SH-SY5Y (cell line): ENCODE measurements at regions not wholly inside any gene's neighbourhood (a gene's known extent, or its start where the extent isn't known, plus 50 kb on each side); places are given as distances from the start of the nearest gene placed in this dataset.

Experiments
- GATA2 ChIP-seq: IDR thresholded peaks from 2 replicates; pipeline ENCODE4 v1.6.1; 2011; ENCODE audit warnings: mild to moderate bottlenecking, low read depth, low read length
- GATA3 ChIP-seq: IDR thresholded peaks from 2 replicates; pipeline ENCODE4 v1.6.1; 2011; ENCODE audit warnings: low read depth, mild to moderate bottlenecking, low read length, moderate library complexity

DNA sequence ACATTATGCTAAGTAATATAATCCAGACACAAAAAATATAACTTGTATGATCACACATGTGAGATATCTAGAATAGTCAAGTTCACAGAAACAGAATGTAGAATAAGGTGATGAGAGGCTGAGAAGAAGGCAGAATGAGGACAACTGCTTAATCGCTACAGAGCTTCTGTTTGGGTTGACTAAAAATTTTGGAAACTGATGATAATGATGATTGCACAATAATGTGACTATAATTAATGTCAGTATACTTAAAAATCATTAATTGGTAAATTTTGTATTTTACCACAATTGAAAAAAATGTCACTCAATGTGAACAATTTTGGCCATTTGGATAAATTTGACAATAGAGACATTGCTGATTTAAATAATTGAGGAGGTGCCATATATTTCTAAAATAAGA lies 1374.4 kb upstream of the CDH8 start:
- TF ChIP-seq GATA2 (no peak), GATA3 (no peak)
